NCI-H187 treated with DMSO at 0.1 percent for 48 hours (cell line): ENCODE measurements at regions not wholly inside any gene's neighbourhood (a gene's known extent, or its start where the extent isn't known, plus 50 kb on each side); places are given as distances from the start of the nearest gene placed in this dataset.
"Not testable (repeated sequence)": the region's sequence is repeated elsewhere in the genome, so short reads cannot be mapped to it uniquely, and the experiment has no call there.

ENCODE experiments used
- DNase-seq: peaks from one replicate; lab custom pipeline; 2025; lab: John Stamatoyannopoulos, UW

GRCh38 chr5:2894316-2894715 is 142.8 kb upstream of the IRX2 start:
- no peak for DNase-seq

DNA sequence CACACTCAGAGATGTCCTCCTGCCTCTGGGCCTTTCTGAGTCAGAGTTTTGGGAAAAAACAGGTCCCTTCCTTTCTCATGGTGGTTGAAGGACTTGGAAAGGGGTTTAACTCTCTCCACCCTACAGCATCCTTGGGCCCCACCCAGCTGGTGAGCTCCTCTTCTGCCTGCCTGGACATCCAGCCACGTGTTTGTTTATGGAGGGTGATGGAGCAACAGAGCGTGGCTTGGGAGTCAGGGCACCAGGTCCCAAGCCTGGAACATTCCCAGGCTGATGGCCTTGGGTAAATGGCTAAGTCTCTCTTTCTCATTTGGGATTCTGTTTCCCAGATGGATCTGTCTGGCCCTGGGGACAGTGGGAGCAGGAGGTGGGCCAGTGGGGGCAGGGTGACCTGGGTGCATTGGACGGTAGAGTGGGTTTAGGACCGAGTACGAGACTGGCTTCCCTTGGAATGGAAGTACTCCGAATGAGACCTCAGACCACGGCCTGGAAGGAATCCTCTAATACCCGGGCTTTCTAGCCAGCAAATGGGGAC is 141.1 kb upstream of the IRX2 start:
- DNase-seq, result no peak

GRCh38 chr5:2891781-2892180 is 140.3 kb upstream of the IRX2 start:
- DNase-seq, result no peak

GRCh38 chr5:2890011-2890410 is 138.5 kb upstream of the IRX2 start:
- no peak for DNase-seq

- DNase-seq, result no peak
Measured at GRCh38 chr5:2888520-2889060, 137.1 kb upstream of the IRX2 start.

DNA sequence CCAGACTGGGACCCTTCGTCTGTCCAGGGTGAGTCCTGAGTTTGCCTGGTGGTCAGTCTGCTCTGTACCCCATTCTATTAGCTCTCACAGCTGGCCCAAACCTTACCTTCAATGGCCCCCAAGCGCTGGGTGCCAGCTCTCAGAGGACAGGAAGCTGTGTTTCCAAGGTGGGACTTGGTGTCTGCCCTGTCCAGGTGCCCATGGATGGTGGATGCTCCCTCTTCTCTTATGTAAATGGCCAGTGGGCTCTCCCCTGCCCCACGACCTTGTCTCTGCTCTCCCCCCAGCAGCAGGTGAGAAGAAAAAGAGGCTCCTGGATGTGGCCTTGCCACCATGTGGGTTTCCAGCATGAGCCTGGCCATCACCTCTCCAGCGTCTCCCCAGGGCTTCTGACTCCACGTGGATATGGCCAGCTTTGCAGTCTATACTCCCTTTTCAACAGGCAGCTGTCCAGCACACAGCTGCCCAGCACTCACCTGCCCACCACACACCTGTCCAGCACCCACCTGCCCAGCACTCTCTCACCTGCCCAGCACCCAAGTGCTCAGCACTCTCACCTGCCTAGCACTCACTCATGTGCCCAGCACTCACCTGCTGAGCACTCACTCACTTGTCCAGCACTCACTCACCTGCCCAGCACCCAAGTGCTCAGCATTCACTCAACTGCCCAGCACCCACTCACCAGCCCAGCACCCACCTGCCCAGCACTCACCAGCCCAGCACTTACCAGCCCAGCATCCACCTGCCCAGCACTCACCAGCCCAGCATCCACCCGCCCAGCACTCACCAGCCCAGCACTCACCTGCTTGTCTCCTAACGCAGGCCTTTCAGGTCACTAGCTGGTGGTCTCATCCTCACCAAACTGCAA is 136.2 kb upstream of the IRX2 start:
- no peak for DNase-seq

DNA sequence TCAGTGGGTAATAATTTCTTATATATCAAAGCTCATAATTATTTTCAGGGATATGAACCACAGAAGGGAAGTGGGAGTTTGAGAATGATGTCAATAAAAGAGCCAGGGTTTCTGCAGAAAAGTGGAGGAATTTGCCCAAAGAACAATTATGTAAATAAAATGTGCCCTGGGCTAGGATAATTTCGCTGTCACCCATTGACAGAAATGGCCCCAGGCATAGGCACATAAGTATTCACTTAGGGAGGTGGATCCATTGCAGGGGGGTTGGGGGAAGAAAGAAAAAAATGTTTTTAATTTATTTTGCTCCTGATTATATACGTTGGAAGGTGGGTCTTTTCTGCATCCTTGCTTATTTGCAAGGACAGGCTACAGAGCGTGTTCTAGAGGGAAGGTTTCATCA is 135.1 kb upstream of the IRX2 start:
- DNase-seq, result no peak

GRCh38 chr5:2883771-2884170 is 132.3 kb upstream of the IRX2 start:
- DNase-seq, result no peak

DNA sequence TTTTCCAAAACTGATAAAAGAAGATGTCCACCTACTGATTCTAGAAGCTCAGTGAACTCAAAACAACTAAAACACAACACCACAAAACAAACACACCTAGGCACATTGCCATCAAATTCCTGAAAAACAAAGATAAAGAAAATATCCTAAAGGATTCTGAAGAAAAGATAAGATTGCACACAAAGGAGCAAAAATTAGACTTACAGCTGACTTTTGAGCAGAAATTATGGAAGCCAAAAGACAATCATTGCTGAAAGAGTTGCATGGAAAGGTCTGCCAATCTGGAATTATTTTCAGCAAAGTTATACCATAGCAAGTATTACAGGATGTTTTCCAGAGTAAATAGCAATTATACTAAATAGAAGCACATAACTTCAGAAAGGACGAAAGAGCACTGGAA is 128.2 kb upstream of the IRX2 start:
- DNase-seq, result no peak

DNA sequence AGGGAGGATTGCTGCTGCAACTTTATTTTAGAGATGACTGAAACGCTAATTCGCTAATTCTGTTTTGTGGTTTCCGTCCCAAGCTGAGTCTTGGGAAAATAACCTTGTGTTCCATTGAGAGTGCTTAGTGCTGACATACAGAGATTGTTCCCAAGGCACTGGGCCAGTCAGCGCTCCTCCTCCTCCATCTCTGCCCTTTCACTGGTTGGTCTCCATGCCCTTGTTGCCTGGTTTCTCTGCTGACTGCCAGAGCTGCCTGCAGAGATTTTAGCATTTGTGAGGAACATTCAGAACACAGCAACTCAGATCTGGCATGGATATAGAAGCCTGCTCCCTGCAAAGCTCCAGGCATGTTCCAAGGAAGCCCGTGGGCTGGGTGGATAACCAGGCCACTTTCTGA is 126.0 kb upstream of the IRX2 start:
- DNase-seq, result no peak

DNA sequence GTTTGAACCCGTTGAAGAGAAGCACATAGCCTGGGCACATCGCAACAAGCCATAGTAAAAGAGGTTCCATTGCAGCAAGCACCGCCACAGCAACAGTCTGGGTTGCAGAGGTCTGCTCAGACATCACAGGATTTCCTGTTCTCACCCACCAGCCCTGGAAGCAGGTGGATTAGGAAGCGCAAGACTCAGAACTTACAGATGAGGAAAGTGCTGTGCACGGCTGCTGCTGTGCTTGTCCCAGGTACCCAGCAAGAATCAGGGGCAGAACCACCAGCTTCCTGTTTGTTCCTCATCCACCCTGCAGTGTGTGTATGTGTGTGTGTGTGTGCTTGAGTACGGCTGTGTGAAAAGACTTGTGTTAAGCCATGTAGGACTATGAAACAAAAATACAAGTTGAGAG is 124.7 kb upstream of the IRX2 start:
- no peak for DNase-seq

- DNase-seq, result no peak
Measured at GRCh38 chr5:2874099-2874498, 122.6 kb upstream of the IRX2 start.

- DNase-seq, result no peak
Measured at GRCh38 chr5:2872676-2873075, 121.2 kb upstream of the IRX2 start.

DNA sequence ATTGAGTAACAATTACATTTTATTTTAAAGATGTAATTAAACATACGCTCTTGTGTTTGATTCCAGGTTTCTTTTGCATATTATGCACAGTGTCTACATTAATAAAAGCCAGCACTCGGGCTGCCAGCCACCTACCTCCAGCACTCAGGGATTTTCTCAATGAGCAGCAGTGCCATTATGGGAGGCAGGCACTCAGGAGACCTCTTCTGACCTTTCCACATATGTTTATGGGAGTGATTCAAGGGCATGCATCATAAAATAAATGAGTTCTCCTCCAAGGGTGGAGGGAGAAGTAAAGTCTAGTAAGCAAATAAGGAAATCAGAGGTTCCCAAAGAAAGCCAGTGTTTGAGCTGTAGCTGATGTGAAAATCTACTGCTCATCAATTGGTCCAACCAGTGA is 119.8 kb upstream of the IRX2 start:
- no peak for DNase-seq

- no peak for DNase-seq
Measured at GRCh38 chr5:2869471-2869870, 118.0 kb upstream of the IRX2 start.

- DNase-seq, result no peak
Measured at GRCh38 chr5:2867373-2867933, 116.0 kb upstream of the IRX2 start.

GRCh38 chr5:2866662-2867372 is 115.3 kb upstream of the IRX2 start:
- DNase-seq, result no peak

DNA sequence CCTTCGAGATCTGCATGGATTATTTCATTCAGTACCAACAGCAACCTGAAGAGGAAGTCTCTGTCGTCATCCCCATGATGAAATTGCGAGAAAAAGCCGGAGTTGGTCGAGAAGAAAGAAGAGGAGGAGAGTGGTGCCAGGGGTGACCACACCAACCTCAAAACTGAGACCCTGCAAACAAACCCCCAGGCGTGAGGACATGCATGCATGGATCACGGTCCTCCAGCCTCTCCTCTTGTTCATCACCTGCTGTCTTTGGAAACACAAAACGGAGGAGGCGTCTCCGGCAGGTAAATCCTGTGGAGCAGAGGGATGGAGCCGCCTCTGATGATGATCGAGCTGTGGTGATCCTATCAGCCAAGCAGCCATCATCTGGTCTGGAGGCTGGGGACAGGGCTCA is 114.4 kb upstream of the IRX2 start:
- DNase-seq, result no peak

GRCh38 chr5:2864515-2865105 is 113.1 kb upstream of the IRX2 start:
- no peak for DNase-seq

- no peak for DNase-seq
Measured at GRCh38 chr5:2863675-2864433, 112.4 kb upstream of the IRX2 start.

DNA sequence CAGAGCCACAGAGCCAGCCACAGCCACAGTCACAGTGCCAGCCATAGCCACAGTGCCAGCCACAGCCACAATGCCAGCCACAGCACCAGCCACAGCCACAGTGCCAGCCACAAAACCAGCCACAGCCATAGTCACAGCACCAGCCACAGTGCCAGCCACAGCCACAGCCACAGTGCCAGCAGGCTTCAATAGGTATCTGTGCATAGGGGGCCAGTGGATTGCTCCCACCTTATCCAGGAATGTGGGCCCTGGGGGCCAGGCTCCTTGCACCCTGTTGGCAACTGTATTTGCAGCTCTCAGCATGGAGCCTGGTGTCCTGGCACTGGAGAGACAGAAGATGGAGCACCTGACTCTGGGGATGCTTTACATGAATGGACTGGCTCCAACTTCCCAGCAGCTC is 111.7 kb upstream of the IRX2 start:
- DNase-seq, result no peak

- not testable (repeated sequence) for DNase-seq
Measured at GRCh38 chr5:2862176-2862575, 110.7 kb upstream of the IRX2 start.
